Epidermal melanocyte (primary cell): ENCODE measurements at regions not wholly inside any gene's neighbourhood (a gene's known extent, or its start where the extent isn't known, plus 50 kb on each side); places are given as distances from the start of the nearest gene placed in this dataset.

Source experiments
- DNase-seq: peaks from one replicate; pipeline ENCODE4 v3.0.0; 2011; ENCODE audit warnings: low spot score; ENCODE audit not compliant: insufficient read length

- no peak for DNase-seq
Observed at GRCh38 chr5:125276096-125276495, 529.7 kb upstream of the ZNF608 start.

GRCh38 chr5:125277494-125278154 lies 531.2 kb upstream of the ZNF608 start:
- DNase-seq, result no peak

DNA sequence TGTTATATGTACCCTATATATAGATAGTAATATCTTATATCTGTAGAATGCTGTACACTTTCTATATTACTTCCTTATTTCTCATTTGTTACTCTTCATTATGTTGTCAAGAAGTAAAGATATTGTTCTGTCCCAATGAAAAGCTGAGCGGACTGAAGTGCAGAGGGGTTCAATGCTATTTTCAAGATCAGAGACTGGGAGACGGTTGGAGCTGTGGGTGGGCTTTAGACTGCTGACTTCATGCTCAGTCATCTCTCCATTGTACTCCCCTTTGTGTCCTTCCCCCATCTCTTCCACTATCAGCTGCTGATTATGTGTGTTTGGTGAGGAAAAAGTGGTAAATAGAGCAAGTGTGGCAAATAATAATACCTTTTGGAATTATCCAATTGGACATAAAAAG lies 532.3 kb upstream of the ZNF608 start:
- no peak for DNase-seq

- DNase-seq, result no peak
Observed at GRCh38 chr5:125281667-125282066, 535.2 kb upstream of the ZNF608 start.

DNA sequence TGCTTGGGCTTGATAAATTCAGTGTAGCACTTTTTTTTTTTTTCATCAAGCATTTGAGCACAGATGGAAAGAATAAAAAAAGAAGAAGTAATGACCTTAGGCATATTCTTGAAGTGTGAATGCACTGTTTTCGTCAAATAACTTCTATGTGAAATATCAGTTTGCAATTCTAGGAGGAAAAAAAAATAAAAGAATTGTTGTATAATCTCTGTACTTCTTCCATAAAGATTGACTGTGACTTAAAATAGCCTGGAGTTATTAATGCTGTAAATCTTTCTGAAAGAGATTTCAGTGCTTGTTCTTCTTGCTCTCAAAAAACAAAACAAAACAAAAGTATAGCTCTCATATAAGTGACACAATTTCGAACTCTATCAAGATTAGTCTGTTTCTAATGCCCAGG lies 536.9 kb upstream of the ZNF608 start:
- no peak for DNase-seq

GRCh38 chr5:125286271-125286670 lies 539.8 kb upstream of the ZNF608 start:
- no peak for DNase-seq

DNA sequence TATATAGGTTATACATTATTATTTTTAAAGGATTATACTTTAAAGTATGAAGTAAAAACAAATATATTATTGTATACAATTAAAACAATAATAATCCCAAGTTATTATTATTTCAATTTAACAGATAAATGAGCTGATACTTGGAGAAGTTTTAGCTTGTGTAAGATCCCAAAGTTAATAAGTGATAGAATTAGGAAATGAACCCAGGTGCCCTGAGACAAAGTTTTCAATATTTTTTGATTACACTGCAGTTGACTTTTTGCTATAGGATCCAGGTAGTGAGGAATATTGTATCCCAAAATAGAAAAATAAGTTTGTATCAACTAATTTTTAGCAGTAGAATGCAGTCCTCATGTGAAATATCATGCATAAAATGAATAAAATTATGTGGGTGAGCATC lies 543.2 kb upstream of the ZNF608 start:
- no peak for DNase-seq

DNA sequence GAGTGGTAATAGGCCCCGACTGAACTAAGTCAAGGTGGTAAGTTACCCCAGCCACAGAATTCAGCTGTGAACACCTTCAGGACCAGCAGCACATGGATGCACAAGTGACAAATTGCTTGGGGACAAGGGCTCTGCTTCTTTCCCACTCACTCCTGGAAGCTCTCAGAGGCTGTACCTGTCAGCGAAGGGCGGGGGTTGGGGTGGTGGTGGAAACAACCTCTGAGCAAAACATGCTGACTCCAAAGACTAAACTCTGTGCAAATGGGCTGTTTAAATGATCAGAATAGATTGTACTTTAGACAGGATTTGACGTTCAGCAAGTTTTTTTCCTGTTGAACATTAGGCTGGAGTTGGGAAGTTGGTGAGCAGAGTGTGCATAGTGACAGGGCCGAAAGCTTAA lies 544.5 kb upstream of the ZNF608 start:
- no peak for DNase-seq

DNA sequence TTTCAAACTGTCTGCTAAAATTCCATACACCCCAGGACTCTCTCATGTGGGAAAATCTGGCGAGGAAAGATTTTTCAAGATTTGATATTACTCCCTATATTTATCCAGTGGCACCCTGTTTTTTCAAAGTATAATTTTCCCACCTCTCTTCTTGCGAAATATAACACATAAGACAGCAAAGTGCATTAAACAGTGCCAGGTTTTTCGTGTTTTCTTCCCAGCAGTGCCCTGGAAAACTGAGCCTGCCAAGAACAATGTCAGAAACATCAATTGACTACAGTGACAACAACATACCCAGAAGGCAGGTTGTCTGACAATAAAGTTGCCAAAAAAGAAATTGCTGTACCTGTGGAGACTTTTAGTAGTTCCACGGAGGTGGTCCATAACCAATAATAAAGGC lies 545.0 kb upstream of the ZNF608 start:
- no peak for DNase-seq

- no peak for DNase-seq
Observed at GRCh38 chr5:125293223-125293622, 546.8 kb upstream of the ZNF608 start.

- DNase-seq, result no peak
Observed at GRCh38 chr5:125293726-125294125, 547.3 kb upstream of the ZNF608 start.

- no peak for DNase-seq
Observed at GRCh38 chr5:125294844-125295243, 548.4 kb upstream of the ZNF608 start.

GRCh38 chr5:125295405-125295872 lies 549.0 kb upstream of the ZNF608 start:
- DNase-seq, result no peak

DNA sequence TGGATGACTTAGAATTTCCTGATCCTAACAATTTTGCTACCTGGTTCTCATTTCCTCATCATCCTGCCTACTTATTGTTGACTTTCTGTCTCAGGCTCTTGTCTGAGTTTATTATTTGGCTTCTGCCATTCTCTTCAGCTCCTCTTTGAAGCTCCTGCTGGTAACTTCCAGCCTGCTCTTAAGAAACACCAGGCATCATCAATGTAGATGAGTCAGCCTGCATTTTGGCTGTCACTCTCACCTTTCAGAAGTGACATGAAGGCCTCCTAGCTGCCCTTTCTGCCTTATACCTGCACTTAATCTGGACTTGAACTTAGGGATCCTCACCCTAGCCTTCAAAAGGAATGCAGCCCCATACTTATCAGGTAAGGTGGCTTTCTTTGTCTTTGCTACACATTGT lies 551.8 kb upstream of the ZNF608 start:
- no peak for DNase-seq

DNA sequence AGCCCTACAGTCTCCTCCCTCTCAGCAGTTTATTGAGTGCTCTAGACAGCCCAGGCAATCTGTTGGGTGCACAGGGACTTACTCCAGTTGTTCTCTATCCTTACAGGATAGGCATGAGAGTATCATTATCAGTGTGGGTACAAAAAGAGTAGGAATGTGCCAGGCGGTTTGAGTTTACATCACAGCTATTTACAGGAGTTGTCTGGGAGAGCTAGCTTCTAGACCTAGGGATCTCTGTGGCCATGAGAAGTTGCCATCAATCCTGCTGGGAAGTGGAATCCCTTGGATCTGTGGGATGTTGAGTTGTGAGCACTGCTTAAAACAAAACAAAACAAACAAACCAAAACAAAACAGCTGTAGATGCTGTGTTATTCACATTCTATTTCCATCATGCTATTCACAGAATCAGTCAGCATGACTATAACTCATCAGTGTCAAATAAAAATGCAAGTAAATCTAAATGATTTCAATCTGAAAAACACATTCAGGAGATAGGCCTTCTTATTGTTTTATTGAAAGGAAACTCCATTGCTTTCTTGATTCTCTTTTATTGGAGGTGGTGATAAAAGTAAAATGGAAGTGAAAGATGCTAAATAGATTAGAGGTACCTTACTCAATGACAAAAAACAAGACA lies 552.4 kb upstream of the ZNF608 start:
- no peak for DNase-seq

DNA sequence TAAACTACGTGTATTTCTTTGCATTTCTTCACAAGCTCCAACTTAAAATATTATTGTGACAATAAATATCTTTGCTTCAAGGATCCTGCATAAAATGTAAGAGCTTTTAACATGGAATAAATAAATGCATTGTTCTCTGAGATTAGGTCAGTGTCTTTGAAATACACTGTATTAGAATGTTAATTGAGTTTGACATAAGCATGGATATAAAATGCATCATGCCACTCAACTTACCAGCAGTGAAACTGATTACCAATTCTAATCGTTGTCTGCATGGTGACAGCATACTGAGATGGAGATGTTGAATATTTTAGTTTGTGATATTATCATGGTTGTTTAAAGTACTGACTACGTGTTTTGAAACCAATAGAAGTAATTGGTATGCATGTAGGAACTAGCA lies 555.3 kb upstream of the ZNF608 start:
- no peak for DNase-seq

GRCh38 chr5:125302577-125302976 lies 556.1 kb upstream of the ZNF608 start:
- DNase-seq, result no peak

DNA sequence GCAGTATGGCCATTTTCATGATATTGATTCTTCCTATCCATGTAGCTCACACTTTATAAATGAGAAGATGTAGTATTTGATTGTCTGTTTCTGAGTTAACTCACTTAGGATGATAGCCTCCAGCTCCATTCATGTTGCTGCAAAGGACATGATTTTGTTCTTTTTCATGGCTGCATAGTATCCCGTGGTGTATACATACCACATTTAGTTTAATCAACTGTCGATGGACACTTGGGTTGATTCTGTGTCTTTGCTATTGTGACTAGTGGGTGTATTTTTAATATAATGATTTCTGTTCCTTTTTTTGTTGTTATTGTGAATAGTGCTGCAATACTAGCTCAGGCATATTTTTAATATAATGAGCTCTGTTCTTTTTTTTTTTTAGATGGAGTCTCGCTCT lies 560.3 kb upstream of the ZNF608 start:
- no peak for DNase-seq

- no peak for DNase-seq
Observed at GRCh38 chr5:125310749-125311148, 564.3 kb upstream of the ZNF608 start.

DNA sequence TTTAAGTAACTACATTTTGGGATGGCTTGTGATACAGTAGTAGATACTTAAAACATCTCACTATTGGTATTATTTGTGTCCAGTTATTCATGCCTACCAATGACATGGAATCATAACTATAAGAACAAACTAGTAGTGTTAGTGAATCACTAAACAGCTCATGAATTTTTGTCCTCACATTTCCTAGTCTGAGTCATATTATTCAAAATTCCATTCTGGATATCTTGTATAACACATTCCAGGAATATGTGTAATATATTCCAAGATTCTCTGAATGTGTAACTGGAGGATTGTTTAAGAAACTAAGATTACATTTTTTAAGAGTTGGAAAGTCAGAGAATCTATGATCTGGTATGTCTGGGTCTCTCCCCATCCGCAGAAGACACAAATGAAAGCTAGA lies 565.3 kb upstream of the ZNF608 start:
- no peak for DNase-seq

DNA sequence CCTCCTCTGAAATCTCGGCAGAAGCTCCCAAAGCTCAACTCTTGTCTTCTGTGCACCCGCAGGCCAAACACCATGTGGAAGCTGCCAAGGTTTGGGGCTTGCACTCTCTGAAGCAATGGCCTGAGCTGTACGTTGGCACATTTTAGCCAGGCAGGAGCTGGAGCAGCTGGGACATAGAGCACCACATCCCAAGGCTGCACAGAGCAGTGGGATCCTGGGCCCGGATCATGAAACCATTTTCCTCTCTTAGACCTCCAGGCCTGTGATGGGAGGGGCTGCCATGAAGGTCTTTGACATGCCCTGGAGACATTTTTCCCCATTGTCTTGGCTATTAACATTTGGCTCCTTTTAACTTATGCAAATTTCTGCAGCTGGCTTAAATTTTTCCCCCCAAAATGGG lies 567.1 kb upstream of the ZNF608 start:
- DNase-seq, result no peak

- no peak for DNase-seq
Observed at GRCh38 chr5:125315306-125315705, 568.9 kb upstream of the ZNF608 start.

DNA sequence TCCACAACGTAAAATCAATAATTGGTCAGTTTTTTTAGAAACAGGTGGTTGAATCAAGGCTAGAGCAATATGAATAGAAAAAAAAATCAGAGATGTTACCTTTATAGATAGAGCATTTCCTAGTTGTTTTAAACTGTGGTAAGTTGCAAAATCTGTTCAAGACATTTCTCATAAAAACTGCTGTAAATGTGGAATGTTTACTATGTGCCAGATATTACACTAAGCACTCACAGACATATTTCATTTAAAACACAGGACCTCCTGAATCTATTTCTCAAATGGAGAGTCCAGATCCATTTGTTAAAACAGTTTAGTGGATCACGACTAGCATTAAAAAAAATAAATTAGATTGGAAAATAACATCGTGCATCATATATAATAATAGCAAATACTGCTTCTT lies 570.0 kb upstream of the ZNF608 start:
- no peak for DNase-seq
